T-helper 17 cell (primary cell): ENCODE measurements at regions not wholly inside any gene's neighbourhood (a gene's known extent, or its start where the extent isn't known, plus 50 kb on each side); places are given as distances from the start of the nearest gene placed in this dataset.

Source experiments
- ATAC-seq: fragments of 150-1000 bp; cut with Tn5 transposase; 2 replicates; pipeline ENCODE4 v1.10.0; 2021; ENCODE audit warnings: mild to moderate bottlenecking, moderate library complexity
- DNase-seq, 3 donors: peaks; one replicate each; pipeline versions ENCODE4 v3.0.0 to v3.0.0-alpha.2; 2020 to 2021
- H3K9me3 ChIP-seq: one replicate; pipeline ENCODE4 v1.7.0; 2013; ENCODE audit warnings: low read length, mild to moderate bottlenecking; ENCODE audit not compliant: control insufficient read depth, poor library complexity, severe bottlenecking
- H3K27ac Mint-ChIP-seq: one replicate; pipeline ENCODE4 v1.8.0; 2022; ENCODE audit warnings: mild to moderate bottlenecking, moderate library complexity, mixed read lengths
- H3K27me3 Mint-ChIP-seq: one replicate; pipeline ENCODE4 v1.8.0; 2022; ENCODE audit warnings: mixed read lengths
- H3K36me3 Mint-ChIP-seq: one replicate; pipeline ENCODE4 v1.8.0; 2022; ENCODE audit warnings: low read depth, mixed read lengths
- H3K4me1 Mint-ChIP-seq: one replicate; pipeline ENCODE4 v1.8.0; 2022; ENCODE audit warnings: mild to moderate bottlenecking, mixed read lengths
- H3K4me3 Mint-ChIP-seq: one replicate; pipeline ENCODE4 v1.8.0; 2022; ENCODE audit warnings: mild to moderate bottlenecking, moderate library complexity, mixed read lengths

DNA sequence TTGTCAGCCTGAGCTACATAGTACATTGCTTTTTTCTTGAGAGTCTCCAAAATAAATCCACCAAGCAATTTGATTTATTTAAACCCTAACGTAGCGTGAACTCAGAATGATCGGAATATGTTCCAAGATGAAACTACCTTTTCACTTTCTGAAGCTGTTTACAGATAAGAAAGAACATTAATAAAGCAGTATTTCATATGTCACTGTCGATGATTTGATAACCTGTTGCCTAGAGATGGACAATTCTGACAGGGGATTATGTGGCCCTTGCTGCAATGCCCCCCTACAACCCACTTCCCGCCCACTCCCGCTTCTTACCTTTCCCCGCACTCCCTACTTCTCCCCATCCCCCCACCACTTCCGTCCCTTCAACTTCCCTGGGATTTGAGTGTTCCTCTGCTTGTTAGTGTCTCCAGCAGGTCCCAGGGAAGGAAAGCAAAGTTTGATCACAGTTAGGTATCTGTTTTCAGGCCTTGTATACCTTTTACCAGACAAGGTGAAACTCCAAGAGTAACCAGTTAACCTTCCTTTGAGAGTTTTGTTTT, 229.2 kb upstream of the HMGA2 start:
- Mint-ChIP-seq H3K4me1 (no peaks in the 10 kb centered on the region), H3K36me3 (no peaks in the 10 kb centered on the region), H3K27me3 (peaks cover 9% of the 10 kb centered on the region), H3K27ac (no peak overlapping the region), H3K4me3 (no peak overlapping the region)
- DNase-seq (no peak), ATAC-seq (no peak)
- H3K9me3 ChIP-seq = no peaks in the 10 kb centered on the region

DNA sequence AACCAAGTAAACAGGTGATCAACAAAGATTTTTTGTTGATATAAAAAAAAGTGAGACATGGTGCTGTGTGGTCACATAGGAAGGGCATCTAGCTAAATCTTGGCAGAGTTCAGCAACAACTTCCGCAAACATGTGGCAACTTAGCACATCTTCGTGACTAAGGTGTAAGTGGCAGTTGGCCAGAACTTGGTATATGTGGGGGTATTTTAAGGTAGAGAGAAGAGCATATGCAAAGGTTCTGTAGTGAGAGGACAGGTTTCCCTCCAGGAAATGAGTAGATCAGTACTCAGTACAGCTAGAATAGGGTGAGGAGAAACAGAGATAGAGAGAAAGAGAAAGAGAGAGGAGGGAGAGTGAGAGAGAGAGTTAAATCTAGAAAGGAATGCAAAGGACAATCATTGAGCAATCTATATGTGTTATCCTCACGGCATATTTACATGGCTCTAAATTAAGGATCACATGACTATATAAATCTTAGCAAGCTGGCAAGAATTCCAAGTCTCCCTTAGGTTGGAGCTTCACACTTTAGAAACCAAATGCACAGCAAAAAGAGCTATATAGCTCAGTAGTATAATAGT, 227.7 kb upstream of the HMGA2 start:
- no peak overlapping the region for H3K4me3 Mint-ChIP-seq
- H3K27me3 Mint-ChIP-seq = peaks cover 12% of the 10 kb centered on the region

DNA sequence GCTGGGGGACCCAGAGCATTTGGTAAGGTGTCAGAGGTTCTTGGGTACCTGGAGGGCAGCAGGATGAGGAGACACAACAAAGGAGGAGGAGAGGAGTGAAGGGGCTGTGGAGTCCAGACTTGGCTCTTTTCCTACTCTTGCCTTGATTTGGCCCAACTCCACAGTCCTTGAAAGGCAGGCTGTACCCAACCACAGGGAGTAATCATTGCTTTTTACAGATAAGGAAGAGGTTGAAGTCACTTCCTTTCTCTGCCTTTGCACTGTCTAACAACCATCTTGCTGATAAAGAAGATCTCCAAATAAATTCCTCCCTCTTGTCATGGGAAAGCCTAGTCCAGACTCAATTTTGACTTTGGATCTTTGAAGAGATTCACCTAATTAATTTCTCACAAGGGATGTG, 226.8 kb upstream of the HMGA2 start:
- ATAC-seq (no peak), DNase-seq (no peak)
- Mint-ChIP-seq H3K36me3 (no peaks in the 10 kb centered on the region), H3K4me1 (no peaks in the 10 kb centered on the region), H3K4me3 (no peak overlapping the region), H3K27me3 (peaks cover 22% of the 10 kb centered on the region), H3K27ac (no peak overlapping the region)
- H3K9me3 ChIP-seq = no peaks in the 10 kb centered on the region

More for the DNA sequence above, 227.7 kb upstream of the HMGA2 start:
- no peaks in the 10 kb centered on the region for H3K9me3 ChIP-seq
- Mint-ChIP-seq H3K27ac (no peak overlapping the region), H3K4me1 (no peaks in the 10 kb centered on the region), H3K36me3 (no peaks in the 10 kb centered on the region)
- ATAC-seq = no peak
- no peak for DNase-seq

DNA sequence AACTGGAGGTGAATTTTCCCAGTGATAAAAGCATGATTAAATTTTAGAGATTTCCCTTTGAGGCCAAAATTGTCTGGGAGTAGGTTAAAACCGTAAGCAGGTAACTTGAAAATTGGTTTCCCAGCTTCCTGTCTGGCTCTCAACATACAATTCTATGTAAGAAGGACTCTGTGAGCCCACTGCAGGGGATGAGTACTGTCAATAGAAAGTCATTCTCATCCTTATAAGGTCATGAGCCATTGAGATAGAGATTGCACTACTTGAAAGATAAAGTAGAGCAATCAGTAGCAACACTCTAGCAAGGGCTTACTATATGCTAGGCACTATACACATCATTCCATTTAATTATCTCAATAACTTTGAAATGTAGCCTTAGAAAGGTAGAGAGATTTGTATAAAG, 225.6 kb upstream of the HMGA2 start:
- Mint-ChIP-seq H3K27me3 (peaks cover 22% of the 10 kb centered on the region), H3K4me1 (no peaks in the 10 kb centered on the region), H3K27ac (no peak overlapping the region), H3K36me3 (no peaks in the 10 kb centered on the region), H3K4me3 (no peak overlapping the region)
- DNase-seq (no peak), ATAC-seq (no peak)
- H3K9me3 ChIP-seq = no peaks in the 10 kb centered on the region

DNA sequence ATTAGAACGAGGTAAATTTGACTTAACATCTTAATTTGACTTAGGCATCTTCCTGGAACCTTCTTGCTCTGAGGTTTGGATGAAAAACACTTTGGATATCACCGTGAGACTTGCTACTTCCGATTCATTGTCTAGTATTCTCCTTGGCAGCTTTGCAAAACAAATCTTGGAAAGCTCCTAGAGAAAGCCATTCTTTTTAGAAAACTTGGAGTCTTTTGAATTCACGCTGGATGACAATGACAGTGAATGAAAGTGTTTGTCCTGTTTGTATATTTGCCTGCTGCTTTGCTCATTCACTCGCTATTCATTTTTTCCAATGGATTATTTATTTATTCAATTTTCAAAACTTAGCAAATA, 222.1 kb upstream of the HMGA2 start:
- H3K9me3 ChIP-seq = no peaks in the 10 kb centered on the region
- H3K4me3 Mint-ChIP-seq = no peak overlapping the region
- peaks cover 17% of the 10 kb centered on the region for H3K27me3 Mint-ChIP-seq
- no peak overlapping the region for H3K27ac Mint-ChIP-seq
- ATAC-seq (no peak), DNase-seq (no peak)
- H3K36me3 Mint-ChIP-seq = no peaks in the 10 kb centered on the region
- H3K4me1 Mint-ChIP-seq = no peaks in the 10 kb centered on the region

DNA sequence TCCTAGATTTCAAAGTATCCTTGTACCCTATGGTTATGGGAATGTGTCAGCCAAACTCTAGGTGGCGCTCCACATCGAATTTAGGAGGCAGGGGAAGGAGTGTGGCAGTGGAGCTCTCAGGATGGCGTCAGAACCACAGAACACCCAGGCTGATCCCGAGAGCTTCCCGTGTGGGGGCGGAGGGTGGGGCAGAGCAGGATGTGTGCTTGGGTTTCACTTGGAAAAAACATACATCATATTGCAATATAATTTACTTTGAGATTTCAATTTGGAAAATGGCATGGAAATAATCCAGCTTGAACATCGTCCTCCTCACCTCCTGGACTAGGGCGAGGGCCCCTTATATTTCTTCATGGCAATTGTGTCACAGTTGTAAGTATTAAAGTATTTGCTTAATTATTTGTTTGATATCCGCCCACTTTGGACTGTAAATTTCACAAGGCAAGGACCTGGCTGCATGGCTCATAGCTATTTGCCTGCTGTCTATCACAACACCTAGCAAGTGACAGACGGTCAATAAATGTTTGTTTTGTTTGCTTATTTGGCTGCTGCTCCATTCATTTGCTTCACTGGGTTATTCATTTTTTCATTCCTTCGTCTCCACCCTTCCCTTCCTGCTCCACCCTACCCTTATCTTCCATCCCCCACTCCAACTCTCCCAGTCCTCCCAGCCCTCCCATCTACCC, 221.5 kb upstream of the HMGA2 start:
- H3K9me3 ChIP-seq = no peaks in the 10 kb centered on the region
- H3K27ac Mint-ChIP-seq = no peak overlapping the region
- H3K27me3 Mint-ChIP-seq = peaks cover 17% of the 10 kb centered on the region
- no peaks in the 10 kb centered on the region for H3K4me1 Mint-ChIP-seq
- ATAC-seq (no peak), DNase-seq (no peak)
- no peak overlapping the region for H3K4me3 Mint-ChIP-seq
- no peaks in the 10 kb centered on the region for H3K36me3 Mint-ChIP-seq

DNA sequence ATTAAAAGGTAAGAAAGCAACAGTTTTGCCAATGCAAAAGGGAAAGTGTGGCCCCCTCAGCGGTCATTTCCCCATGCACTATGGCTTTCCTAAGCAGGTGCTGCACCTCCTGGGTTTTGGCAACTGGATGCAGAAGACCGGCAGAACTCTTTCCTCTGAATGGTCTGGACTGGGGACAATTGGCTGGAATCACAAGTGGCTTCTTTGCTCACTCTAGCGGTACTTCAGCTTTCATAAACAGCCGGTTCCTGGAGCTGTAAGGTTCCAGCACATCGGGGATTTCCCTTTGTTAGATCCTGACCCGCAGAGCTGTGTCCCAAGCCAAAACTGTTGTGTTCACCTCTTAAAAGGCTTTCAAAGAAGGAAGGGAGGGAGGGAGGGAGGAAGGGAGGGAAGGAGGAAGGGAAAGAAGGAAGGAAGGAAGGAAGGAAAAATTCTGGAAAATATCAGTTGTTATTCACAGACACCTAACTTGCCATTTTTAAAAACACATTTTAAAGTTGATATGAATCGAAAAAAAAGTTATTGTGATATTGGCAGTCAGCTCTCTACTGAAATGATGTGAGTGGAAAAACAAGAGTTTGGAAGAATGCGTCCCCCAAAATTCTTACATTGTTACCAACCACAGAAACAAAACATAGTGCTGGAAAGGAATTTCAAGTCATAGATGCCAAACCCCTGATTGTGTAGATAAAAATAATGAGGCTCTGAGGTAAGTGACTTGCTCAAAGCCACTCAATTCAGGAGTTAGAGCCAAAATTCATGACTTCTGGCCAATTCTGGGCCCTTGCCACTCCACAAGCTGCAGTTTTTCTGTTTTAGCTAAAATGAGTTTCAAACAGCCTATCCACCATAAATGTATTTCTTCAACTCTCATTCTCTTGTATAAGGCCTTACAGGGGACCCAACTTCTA, 220.6 kb upstream of the HMGA2 start:
- Mint-ChIP-seq H3K27me3 (peaks cover 17% of the 10 kb centered on the region), H3K4me3 (no peak overlapping the region), H3K36me3 (no peaks in the 10 kb centered on the region), H3K4me1 (no peaks in the 10 kb centered on the region), H3K27ac (no peak overlapping the region)
- ATAC-seq (no peak), DNase-seq (no peak)
- no peaks in the 10 kb centered on the region for H3K9me3 ChIP-seq

DNA sequence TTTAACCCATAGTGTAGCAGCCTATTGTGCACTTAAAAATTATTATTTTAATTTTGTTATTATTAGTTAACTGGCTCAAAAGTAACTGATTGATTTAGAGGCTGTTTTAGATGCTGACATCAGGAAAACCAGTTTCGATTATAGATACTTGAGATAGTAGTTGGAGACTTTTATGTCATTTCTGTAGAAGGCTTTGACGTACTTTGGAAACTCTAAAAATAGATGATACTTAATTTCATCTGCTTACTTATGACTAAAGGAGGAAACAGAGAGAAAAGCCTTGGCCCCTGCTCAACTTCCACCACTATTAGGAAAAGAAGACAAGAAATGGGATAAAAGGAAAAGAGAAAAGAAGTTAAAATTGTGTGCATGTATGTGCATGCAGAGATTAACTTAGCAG, 219.3 kb upstream of the HMGA2 start:
- DNase-seq (no peak), ATAC-seq (no peak)
- Mint-ChIP-seq H3K27me3 (peaks cover 17% of the 10 kb centered on the region), H3K36me3 (no peaks in the 10 kb centered on the region), H3K4me1 (no peaks in the 10 kb centered on the region), H3K4me3 (no peak overlapping the region), H3K27ac (no peak overlapping the region)
- no peaks in the 10 kb centered on the region for H3K9me3 ChIP-seq

DNA sequence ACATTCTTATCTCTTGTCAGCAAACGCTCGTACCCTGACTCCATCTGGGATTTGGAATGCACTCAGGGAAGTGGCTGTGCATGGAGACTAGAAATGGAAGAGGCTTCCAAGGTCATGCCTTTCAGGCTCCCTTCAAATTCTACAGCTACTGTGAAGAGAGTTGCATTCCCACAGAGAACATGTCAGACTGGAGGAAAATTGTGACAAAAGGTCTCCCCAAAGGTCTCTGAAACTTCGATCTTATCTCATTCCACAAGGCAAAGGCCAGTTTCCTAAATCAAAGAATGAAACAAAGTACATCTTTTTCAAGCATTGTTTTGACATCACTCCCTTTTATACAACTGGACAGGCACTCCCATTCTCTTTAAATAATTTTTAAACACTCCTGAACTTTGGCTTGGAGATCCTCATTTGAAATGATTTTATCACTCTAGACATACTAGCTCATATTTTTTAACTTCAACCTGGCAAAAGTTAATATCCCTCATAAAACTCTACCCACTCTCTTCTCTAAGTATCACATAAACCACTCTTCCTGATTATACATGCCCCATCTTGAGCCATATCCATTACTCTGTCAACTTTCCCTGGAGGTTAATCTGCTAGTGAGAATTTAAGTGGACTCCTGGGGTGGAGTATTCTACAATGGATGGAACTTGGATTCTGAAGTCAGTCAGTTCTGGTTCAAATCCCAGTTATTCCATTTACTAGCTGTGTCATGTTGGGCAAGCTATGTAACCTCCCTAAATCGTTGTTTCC, 218.1 kb upstream of the HMGA2 start:
- no peaks in the 10 kb centered on the region for H3K4me1 Mint-ChIP-seq
- DNase-seq = no peak
- no peak overlapping the region for H3K27ac Mint-ChIP-seq
- ATAC-seq = no peak
- peaks cover 17% of the 10 kb centered on the region for H3K27me3 Mint-ChIP-seq
- H3K36me3 Mint-ChIP-seq = no peaks in the 10 kb centered on the region
- no peak overlapping the region for H3K4me3 Mint-ChIP-seq
- H3K9me3 ChIP-seq = no peaks in the 10 kb centered on the region

DNA sequence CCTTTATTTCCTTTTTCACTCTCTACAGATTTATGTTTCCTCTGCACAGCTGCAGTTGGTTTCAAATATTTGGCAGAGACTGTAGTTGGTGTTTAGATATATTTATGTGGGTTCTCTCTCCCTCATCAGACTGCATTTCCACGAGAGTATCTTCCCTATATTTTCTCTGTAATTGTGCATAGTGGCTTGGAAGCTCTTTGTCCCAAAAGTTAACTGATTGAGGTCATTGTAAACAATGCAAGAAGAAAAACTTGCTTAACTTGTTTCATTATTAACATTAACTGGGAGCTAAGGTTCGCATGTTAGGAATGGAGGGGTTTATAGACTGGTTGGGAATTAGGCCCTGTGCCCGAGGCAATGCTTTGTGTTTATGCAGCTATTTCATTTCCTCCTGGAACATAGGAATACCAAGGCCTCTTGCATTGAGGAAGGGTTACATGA, 216.9 kb upstream of the HMGA2 start:
- no peak for DNase-seq
- H3K9me3 ChIP-seq = no peaks in the 10 kb centered on the region
- Mint-ChIP-seq H3K36me3 (no peaks in the 10 kb centered on the region), H3K27ac (no peak overlapping the region), H3K4me1 (no peaks in the 10 kb centered on the region), H3K27me3 (peaks cover 5% of the 10 kb centered on the region), H3K4me3 (no peak overlapping the region)
- no peak for ATAC-seq

DNA sequence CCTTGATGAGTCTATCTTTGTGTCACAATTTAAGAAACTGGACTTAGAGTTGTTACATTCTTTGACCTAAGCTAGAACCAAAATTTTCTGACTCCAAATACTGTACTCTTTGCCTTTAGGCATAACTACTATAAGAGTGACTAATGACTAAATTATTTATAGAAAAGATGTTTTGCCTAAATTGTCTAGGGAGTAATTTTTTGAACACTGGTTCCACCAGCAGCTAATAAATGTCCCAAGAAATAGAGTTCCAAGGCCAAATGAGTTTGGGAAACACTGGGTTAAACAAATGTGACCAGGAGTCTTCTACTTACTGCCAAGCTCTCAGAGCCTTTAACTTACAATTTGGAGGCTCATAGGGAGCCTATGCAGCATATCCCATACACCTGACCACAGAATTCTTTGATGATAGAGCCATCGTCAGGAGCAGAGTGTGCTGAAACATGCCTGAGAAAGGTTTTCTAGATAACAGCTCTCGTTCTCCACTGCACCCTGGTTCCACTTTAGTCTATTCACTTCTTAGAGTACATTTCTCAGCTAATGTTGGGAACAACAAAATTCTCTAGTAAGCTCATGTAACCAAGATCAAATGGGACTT, 215.9 kb upstream of the HMGA2 start:
- ATAC-seq = no peak
- Mint-ChIP-seq H3K36me3 (no peaks in the 10 kb centered on the region), H3K27me3 (peaks cover 4% of the 10 kb centered on the region), H3K4me1 (no peaks in the 10 kb centered on the region), H3K27ac (no peak overlapping the region), H3K4me3 (no peak overlapping the region)
- H3K9me3 ChIP-seq = no peaks in the 10 kb centered on the region
- no peak for DNase-seq

DNA sequence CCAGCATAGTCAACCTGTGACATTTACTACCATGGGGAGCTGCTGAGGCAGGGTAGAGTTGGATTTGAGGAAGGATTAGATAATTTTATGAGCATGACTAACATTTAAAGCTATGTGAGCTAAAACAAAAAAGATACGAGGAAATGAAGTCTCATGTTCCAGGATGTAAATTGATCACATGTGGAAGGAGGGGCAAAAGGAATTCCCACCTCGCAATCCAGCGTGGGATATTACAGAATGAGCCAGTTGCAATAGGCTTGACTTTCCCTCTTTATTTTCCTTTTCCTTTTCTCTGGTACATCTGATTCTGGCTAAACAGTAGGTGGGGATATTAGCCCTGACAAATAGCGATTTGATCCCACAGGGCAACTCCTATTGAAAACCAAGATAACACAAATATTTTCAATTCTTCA, 214.9 kb upstream of the HMGA2 start:
- DNase-seq (no peak), ATAC-seq (no peak)
- H3K9me3 ChIP-seq = no peaks in the 10 kb centered on the region
- Mint-ChIP-seq H3K4me3 (no peak overlapping the region), H3K4me1 (no peaks in the 10 kb centered on the region), H3K36me3 (no peaks in the 10 kb centered on the region), H3K27me3 (peaks cover 4% of the 10 kb centered on the region), H3K27ac (no peak overlapping the region)
